ENCODE measurements at regions not wholly inside any gene's neighbourhood (a gene's known extent, or its start where the extent isn't known, plus 50 kb on each side); places are given as distances from the start of the nearest gene placed in this dataset.

DNA sequence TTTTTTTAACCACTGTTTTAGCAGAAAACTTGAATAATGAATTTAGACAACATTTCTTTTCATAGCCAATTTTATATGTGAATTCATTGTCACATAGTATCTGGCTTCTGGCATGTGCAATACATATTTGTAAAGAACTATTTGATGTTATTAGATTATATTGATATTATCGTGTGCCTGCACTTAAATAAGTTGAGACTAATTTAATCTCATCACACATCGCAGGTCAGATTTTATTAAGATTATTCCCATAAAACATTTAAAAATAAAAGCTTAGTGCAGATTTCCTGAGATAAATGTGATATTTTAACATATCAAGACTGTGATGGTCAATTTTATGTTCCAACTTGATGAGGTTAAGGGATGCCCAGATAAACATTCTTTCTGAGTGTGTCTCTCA is 1565.3 kb upstream of the LRRTM3 start:
- TF ChIP-seq STAT1 (IDR thresholded peaks at IDR 0.05; ENCODE audit: unreplicated experiment) (no peak), JUNB (IDR thresholded peaks at IDR 0.05; ENCODE audit: unreplicated experiment) (no peak), EZH2 (IDR thresholded peaks at IDR 0.05; ENCODE audit: low read depth, unreplicated experiment) (no peak), POLR2AphosphoS5 (IDR thresholded peaks at IDR 0.05; ENCODE audit: low read depth) (no peak), ZNF331 (CRISPR knock-in tag; IDR thresholded peaks at IDR 0.05; ENCODE audit: low read depth) (no peak)
- TF ChIP-seq, protein P1, sequence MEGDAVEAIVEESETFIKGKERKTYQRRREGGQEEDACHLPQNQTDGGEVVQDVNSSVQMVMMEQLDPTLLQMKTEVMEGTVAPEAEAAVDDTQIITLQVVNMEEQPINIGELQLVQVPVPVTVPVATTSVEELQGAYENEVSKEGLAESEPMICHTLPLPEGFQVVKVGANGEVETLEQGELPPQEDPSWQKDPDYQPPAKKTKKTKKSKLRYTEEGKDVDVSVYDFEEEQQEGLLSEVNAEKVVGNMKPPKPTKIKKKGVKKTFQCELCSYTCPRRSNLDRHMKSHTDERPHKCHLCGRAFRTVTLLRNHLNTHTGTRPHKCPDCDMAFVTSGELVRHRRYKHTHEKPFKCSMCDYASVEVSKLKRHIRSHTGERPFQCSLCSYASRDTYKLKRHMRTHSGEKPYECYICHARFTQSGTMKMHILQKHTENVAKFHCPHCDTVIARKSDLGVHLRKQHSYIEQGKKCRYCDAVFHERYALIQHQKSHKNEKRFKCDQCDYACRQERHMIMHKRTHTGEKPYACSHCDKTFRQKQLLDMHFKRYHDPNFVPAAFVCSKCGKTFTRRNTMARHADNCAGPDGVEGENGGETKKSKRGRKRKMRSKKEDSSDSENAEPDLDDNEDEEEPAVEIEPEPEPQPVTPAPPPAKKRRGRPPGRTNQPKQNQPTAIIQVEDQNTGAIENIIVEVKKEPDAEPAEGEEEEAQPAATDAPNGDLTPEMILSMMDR (conservative IDR thresholded peaks at IDR 0.05; ENCODE audit: low read depth in 2 of 2): no peak
- TF ChIP-seq, protein P2, sequence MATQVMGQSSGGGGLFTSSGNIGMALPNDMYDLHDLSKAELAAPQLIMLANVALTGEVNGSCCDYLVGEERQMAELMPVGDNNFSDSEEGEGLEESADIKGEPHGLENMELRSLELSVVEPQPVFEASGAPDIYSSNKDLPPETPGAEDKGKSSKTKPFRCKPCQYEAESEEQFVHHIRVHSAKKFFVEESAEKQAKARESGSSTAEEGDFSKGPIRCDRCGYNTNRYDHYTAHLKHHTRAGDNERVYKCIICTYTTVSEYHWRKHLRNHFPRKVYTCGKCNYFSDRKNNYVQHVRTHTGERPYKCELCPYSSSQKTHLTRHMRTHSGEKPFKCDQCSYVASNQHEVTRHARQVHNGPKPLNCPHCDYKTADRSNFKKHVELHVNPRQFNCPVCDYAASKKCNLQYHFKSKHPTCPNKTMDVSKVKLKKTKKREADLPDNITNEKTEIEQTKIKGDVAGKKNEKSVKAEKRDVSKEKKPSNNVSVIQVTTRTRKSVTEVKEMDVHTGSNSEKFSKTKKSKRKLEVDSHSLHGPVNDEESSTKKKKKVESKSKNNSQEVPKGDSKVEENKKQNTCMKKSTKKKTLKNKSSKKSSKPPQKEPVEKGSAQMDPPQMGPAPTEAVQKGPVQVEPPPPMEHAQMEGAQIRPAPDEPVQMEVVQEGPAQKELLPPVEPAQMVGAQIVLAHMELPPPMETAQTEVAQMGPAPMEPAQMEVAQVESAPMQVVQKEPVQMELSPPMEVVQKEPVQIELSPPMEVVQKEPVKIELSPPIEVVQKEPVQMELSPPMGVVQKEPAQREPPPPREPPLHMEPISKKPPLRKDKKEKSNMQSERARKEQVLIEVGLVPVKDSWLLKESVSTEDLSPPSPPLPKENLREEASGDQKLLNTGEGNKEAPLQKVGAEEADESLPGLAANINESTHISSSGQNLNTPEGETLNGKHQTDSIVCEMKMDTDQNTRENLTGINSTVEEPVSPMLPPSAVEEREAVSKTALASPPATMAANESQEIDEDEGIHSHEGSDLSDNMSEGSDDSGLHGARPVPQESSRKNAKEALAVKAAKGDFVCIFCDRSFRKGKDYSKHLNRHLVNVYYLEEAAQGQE (IDR thresholded peaks at IDR 0.05; ENCODE audit: unreplicated experiment): no peak
- TF ChIP-seq, protein P3, sequence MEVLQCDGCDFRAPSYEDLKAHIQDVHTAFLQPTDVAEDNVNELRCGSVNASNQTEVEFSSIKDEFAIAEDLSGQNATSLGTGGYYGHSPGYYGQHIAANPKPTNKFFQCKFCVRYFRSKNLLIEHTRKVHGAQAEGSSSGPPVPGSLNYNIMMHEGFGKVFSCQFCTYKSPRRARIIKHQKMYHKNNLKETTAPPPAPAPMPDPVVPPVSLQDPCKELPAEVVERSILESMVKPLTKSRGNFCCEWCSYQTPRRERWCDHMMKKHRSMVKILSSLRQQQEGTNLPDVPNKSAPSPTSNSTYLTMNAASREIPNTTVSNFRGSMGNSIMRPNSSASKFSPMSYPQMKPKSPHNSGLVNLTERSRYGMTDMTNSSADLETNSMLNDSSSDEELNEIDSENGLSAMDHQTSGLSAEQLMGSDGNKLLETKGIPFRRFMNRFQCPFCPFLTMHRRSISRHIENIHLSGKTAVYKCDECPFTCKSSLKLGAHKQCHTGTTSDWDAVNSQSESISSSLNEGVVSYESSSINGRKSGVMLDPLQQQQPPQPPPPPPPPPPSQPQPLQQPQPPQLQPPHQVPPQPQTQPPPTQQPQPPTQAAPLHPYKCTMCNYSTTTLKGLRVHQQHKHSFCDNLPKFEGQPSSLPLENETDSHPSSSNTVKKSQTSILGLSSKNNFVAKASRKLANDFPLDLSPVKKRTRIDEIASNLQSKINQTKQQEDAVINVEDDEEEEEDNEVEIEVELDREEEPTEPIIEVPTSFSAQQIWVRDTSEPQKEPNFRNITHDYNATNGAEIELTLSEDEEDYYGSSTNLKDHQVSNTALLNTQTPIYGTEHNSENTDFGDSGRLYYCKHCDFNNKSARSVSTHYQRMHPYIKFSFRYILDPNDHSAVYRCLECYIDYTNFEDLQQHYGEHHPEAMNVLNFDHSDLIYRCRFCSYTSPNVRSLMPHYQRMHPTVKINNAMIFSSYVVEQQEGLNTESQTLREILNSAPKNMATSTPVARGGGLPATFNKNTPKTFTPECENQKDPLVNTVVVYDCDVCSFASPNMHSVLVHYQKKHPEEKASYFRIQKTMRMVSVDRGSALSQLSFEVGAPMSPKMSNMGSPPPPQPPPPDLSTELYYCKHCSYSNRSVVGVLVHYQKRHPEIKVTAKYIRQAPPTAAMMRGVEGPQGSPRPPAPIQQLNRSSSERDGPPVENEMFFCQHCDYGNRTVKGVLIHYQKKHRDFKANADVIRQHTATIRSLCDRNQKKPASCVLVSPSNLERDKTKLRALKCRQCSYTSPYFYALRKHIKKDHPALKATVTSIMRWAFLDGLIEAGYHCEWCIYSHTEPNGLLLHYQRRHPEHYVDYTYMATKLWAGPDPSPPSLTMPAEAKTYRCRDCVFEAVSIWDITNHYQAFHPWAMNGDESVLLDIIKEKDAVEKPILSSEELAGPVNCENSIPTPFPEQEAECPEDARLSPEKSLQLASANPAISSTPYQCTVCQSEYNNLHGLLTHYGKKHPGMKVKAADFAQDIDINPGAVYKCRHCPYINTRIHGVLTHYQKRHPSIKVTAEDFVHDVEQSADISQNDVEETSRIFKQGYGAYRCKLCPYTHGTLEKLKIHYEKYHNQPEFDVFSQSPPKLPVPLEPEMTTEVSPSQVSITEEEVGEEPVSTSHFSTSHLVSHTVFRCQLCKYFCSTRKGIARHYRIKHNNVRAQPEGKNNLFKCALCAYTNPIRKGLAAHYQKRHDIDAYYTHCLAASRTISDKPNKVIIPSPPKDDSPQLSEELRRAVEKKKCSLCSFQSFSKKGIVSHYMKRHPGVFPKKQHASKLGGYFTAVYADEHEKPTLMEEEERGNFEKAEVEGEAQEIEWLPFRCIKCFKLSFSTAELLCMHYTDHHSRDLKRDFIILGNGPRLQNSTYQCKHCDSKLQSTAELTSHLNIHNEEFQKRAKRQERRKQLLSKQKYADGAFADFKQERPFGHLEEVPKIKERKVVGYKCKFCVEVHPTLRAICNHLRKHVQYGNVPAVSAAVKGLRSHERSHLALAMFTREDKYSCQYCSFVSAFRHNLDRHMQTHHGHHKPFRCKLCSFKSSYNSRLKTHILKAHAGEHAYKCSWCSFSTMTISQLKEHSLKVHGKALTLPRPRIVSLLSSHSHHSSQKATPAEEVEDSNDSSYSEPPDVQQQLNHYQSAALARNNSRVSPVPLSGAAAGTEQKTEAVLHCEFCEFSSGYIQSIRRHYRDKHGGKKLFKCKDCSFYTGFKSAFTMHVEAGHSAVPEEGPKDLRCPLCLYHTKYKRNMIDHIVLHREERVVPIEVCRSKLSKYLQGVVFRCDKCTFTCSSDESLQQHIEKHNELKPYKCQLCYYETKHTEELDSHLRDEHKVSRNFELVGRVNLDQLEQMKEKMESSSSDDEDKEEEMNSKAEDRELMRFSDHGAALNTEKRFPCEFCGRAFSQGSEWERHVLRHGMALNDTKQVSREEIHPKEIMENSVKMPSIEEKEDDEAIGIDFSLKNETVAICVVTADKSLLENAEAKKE (CRISPR knock-in tag; IDR thresholded peaks at IDR 0.05): no peak
